Activated CD4-positive, alpha-beta T cell treated with anti-CD3 and anti-CD28 coated beads, Interleukin-2, amount 50 U/mL, for 16 hours (primary cell): ENCODE measurements at regions not wholly inside any gene's neighbourhood (a gene's known extent, or its start where the extent isn't known, plus 50 kb on each side); places are given as distances from the start of the nearest gene placed in this dataset.

Experiments
- DNase-seq: peaks from one replicate; pipeline ENCODE4 v3.0.0-alpha.2; 2020

DNA sequence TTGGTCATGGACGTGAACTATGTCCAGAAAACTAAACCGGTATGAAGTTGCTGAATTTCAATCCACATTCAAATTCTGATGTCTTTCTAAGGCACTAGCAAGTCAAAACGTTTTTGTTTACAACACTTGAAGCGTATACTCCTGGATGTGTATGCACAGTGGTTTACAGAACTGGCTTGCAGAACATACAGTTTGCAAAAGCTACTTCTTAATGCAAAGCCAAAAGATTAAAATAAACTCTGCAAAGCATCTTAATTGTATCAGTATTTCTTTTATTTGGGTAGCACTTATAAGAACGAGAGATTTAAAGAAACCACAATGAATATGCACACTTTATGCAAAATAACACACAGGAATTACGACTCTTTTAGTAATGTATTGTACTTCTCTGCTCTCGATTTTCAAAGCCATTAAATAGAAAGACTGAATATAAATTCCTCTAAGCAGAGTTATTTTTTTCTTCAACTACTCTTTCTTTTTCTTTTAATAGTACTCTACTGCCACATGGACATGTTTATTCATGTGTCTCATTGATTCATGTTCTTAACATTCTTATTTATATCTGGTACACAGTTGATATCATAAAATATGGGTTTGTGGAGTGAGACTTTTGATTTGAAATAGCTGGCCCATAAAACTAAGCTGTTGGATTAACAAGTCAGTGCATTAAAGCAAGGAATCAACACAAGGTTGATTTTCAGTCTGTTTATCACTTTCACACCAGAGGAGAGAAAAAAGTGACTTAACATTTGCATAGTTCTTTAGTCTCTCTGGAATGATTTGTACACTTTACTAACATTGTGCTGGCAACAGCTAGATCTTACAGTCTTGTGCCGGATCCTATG lies 189.4 kb upstream of the STEAP4 start:
- DNase-seq = no peak

DNA sequence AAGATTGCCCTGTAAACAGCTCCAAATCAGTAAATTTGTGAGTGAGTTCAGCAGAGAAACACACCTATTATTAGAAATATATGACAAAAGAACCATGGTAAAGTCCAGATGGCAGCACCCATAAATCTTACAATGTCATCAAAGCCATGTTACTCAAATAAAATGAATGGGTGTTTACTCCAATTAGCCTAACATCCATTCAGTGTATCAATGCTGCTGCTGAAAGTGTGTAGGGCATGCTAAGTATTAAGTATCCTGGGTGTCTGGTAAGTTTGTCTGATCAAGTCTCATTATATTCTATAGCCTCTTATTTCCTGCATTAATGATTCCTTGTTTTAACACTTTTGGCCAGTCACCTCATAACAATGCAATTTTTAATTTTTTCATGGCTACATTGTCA lies 185.5 kb upstream of the STEAP4 start:
- DNase-seq = no peak

- DNase-seq = no peak
Measured at GRCh38 chr7:88490874-88491273, 184.2 kb upstream of the STEAP4 start.

- DNase-seq = no peak
Measured at GRCh38 chr7:88490161-88490560, 183.5 kb upstream of the STEAP4 start.

DNA sequence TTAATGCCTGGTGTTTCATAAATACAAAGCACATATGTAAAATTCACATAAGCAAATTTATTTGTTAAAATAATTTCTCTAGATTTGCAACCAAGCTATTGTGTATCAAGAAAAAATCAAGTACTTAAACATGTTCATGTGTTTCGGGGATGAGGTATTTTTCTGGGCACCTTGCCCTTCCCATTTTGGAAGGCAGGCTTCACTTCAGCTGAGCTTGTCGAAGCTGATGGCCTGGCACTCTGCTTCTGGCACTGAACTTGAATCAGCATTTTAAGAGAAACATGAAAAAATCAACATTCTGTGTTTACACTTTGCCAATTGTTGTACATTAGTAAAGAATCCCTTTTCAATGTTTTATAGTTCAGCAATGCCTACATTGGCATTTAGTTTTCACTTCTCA lies 179.1 kb upstream of the STEAP4 start:
- no peak for DNase-seq

- DNase-seq = no peak
Measured at GRCh38 chr7:88484551-88484950, 177.9 kb upstream of the STEAP4 start.

GRCh38 chr7:88480896-88481295 lies 174.2 kb upstream of the STEAP4 start:
- no peak for DNase-seq

GRCh38 chr7:88480271-88480670 lies 173.6 kb upstream of the STEAP4 start:
- DNase-seq = no peak

- DNase-seq = no peak
Measured at GRCh38 chr7:88477976-88478375, 171.3 kb upstream of the STEAP4 start.

DNA sequence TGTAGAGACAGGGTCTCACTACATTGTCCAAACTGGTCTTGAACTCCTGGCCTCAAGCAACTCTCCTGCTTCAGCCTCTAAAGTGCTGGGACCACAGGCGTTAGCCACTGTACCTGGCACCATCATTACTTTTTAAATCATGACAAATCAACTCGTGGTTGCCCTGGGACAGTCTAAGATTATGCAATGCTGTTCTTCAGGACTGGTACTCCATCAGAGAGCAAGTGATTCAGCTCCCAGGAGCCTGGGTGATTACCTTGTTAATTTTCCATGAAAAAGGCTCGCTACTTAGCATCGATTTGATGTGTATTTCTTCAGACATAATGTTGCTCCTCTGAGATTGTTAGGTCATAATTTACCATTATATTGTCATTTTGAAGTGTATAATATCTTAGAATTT lies 158.9 kb upstream of the STEAP4 start:
- no peak for DNase-seq

GRCh38 chr7:88462799-88463198 lies 156.1 kb upstream of the STEAP4 start:
- no peak for DNase-seq

DNA sequence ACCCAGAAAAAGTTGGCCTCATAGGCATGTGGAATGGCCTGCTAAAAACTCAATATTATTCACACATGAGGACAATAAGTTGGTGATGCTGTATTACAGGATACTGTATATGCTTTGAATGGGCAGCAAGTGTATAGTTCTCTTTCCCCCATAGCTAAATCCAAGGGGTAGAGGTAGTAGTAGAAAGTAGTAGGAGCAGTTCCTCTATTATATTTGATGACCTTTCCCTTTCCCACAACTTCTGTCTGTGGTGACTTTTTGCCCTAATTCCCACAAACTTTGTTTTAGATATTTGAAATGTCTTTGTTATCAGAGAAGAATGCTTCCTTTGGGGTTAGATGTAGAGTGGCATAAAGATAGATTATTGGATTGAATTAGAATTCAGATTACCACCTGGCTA lies 154.0 kb upstream of the STEAP4 start:
- no peak for DNase-seq

DNA sequence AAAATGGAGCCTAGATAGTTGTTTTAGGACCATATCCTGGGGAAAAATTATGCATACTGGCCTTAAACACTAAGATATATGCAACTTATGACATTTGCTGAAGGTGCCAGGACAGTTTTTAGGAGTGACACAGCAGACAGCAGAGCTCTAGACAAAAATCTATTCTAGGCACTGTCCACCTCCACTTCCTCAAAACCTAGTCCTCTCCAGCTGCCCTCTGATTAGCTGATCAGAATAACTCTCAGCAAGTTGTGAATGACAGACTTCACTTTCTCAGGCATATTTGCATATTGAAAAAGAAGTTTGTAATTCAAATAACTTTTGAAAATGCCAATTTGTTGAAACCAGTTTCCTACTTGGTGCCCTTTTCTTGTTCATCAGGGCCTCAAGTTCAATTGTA lies 152.3 kb upstream of the STEAP4 start:
- no peak for DNase-seq

- no peak for DNase-seq
Measured at GRCh38 chr7:88458279-88458678, 151.6 kb upstream of the STEAP4 start.

DNA sequence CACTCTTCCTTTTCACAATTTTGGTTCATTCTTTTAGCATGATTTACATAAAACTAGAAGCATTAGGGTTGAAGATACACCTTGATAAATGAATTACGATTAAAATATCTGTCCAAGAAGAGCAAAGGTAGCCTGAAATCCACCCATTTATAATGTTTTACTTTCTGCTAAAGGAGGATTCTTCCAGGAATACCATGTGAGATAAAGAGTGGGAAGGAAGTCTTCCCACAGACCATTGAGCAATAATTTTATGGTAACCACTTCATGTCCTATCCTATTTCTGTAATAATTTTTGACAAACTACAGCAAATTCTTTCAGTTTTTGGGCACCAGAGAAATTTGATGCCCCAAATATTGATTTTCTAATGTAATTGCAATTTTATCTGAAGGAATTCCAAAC lies 150.6 kb upstream of the STEAP4 start:
- no peak for DNase-seq

- DNase-seq = no peak
Measured at GRCh38 chr7:88456490-88456889, 149.8 kb upstream of the STEAP4 start.

GRCh38 chr7:88455696-88456095 lies 149.0 kb upstream of the STEAP4 start:
- no peak for DNase-seq

DNA sequence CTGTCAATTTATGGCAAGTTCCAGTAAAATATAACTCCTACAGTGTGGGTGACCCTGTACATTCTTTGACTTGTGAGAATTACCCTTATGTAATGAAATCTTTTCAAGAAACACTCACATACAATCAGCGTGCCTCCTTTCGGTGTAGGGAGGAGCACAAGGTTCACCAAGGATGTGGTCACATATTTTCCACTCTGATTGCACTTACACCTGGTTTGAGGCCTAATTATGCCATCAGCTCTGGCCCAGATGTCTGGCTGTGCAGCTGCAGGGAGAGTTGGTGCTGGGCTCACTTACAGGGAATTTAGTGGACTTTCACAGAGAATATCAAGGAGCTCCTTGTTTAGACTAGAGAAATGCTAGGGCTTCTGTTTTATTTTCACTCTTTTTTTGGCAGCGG lies 146.0 kb upstream of the STEAP4 start:
- DNase-seq = no peak

DNA sequence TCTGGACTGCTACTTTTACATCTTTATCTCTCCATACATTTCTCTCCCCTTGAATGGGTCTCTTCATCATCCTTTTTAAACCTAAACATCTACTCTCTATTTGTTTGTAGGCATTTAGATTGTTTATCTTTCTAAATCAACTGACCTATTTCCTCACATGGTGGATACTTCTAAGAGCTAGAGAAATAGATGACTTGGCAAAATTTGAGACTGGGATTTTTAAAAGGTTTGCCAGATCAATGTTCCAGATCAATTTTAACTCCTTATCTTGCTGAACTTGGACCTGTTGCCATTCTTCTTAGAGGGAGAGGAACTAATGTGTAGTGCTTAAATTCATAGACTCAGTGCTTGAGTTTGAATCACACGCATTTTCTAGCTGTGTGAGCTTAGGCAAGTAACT lies 144.2 kb upstream of the STEAP4 start:
- DNase-seq = no peak

DNA sequence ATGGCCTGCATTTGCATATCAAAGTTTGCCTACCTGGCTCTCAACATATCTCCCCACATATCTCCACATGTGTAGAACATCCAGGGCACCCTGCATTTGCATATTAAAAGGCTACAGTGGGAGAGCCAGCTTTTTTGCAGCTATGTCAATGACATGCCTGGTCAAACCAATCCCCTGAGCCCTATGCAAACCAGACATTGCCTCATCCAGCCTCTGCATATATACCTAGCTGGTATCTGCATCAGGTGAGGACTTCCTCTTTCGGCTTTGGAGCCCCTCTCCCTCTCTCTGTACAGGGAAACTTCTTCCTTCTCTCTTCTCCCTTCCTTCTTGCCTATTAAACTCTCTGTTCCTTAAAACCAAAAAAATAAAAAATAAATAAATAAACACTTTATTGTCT lies 142.7 kb upstream of the STEAP4 start:
- no peak for DNase-seq

DNA sequence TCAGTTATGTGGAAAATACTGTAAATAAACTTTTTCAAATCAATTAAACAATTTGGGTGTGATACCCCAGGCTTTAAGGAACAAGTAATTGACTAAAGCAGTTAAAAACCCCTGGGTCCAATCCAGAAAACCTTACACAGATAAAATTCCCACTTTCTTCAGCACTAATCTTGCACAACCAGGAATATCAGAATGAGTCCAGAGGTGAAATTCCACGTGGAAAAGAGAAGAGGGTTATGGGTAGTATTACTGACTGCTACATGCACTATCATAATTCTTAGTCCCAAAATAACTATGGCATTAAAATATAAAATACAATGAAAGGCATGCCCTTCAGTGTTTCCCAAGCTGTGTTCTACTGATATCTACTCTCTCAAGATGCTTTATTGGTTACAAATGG lies 135.7 kb upstream of the STEAP4 start:
- DNase-seq = no peak

- DNase-seq = no peak
Measured at GRCh38 chr7:88437132-88437531, 130.4 kb upstream of the STEAP4 start.

- no peak for DNase-seq
Measured at GRCh38 chr7:88432301-88432700, 125.6 kb upstream of the STEAP4 start.

- no peak for DNase-seq
Measured at GRCh38 chr7:88431882-88432281, 125.2 kb upstream of the STEAP4 start.

DNA sequence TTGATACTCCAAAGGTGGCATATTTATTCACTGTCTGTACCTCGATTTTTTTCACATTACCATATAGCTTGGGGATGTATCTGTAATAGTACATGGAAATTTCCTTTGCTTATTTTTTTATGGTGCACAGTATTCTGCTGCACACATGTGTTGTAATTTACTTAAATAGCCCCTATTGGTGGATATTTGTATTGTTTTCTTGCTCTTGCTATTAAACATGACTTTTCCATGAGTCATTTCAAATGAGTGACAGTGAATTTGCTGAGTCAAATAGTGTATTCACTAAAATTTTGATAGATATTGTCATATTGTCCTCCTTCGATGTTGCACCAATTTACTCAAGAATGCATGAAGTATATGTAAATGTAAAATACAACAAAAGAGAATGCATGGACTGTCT lies 122.7 kb upstream of the STEAP4 start:
- peak; percentile 2 for DNase-seq
